ENCODE measurements at regions not wholly inside any gene's neighbourhood (a gene's known extent, or its start where the extent isn't known, plus 50 kb on each side); places are given as distances from the start of the nearest gene placed in this dataset.

GRCh38 chr12:32047357-32048212 is 59.1 kb upstream of the BICD1 start:
- no peak for DNase-seq (ENCODE audit: low read depth)

- no peak for DNase-seq (ENCODE audit: low read depth)
Observed at GRCh38 chr12:32048791-32049190, 57.9 kb upstream of the BICD1 start.

GRCh38 chr12:32049956-32050355 is 56.7 kb upstream of the BICD1 start:
- no peak for DNase-seq (ENCODE audit: low read depth)

- DNase-seq (ENCODE audit: low read depth), result peak; percentile 50
Observed at GRCh38 chr12:32051511-32052211, 55.0 kb upstream of the BICD1 start.

GRCh38 chr12:32052212-32052713 is 54.4 kb upstream of the BICD1 start:
- DNase-seq (ENCODE audit: low read depth), result no peak

DNA sequence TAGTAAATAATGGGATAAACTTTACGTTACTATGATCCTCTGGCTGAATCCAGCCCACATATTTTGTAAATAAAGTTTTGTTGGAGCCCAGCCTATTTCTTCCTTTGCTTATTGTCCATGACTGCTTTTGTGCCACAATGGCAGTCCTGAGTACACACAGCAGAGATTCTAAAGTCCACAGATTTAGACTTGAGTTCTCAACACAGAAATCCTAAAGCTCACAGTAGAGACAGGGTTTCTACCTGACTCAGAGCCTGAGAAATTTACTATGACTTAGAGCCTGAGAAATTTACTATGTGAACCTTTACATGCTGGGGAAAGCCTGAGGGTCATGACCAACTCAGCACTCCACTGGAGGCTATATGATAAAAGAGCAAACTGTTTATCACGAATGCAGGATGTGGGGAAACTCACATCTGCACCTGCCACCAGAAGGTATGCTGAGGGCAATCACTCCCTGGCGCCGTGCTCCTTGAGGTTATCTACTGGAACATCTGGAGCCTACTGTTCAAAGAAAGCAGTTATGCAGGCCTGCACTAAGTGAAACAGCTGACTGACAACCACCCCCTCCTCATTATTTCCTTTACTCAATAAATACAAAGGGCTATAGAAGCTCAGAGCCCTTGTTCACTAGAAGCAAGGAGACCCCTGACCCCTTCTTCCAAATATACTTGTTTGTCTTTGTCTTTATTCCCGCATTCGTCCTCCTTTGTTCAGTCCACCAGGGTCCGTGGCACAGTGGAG is 52.6 kb upstream of the BICD1 start:
- no peak for DNase-seq (ENCODE audit: low read depth)
